AG09309 (cell line): ENCODE measurements at regions not wholly inside any gene's neighbourhood (a gene's known extent, or its start where the extent isn't known, plus 50 kb on each side); places are given as distances from the start of the nearest gene placed in this dataset.

Source experiments
- DNase-seq: peaks from one replicate; pipeline ENCODE4 v3.0.0-alpha.2; 2010; ENCODE audit warnings: low read depth
- H3K4me3 ChIP-seq: 2 replicates; pipeline ENCODE4 v1.5.1; 2011; ENCODE audit warnings: mild to moderate bottlenecking, low read depth, low read length, moderate library complexity; ENCODE audit not compliant: control insufficient read depth
- CTCF ChIP-seq: IDR thresholded peaks from 2 replicates; pipeline ENCODE4 v1.5.1; 2011; ENCODE audit warnings: mild to moderate bottlenecking, low read depth, low read length, inconsistent platforms; ENCODE audit not compliant: insufficient read depth, control insufficient read depth; ENCODE audit errors: missing control alignments

DNA sequence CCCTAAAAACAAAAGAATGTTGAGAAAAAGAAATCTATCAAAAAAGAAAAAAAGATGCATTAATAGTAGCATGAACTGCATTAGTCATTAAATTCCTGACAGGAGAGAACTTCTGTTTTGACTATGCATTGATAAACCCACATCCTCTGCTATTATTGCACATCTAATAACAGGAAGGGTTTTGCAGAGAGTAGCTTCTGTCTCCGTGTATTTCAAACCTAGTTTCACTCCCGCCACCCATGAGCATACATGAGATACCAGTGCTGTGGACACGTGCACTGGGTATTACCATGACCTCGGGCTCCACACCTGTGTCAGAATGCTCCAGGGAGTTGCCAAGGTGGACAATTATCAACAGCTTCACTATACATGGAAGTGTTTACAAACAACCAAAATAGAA, 449.1 kb upstream of the SOX5 start:
- no peak overlapping the region for H3K4me3 ChIP-seq
- no peak for DNase-seq
- TF ChIP-seq CTCF = no peak

DNA sequence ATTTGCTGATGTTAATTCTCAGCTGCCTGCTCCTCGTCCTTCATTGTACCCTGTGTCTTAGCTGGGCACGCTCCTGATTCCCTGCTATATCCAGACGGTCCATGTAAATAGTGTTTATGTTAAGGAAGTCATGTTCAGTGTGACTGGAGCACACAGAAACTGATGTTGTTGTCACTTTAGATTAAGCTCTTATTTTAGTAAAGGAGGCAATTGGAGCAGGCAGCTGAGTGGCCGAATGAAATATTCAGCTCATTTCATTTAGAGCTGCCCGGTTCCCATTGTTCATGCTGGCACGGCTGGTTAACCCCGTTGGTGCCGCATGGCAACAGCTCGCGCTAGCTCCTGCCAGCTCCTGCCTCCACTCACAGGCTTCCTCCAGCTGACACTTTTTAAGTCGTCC, 446.8 kb upstream of the SOX5 start:
- no peak overlapping the region for H3K4me3 ChIP-seq
- DNase-seq = no peak
- TF ChIP-seq CTCF = no peak

DNA sequence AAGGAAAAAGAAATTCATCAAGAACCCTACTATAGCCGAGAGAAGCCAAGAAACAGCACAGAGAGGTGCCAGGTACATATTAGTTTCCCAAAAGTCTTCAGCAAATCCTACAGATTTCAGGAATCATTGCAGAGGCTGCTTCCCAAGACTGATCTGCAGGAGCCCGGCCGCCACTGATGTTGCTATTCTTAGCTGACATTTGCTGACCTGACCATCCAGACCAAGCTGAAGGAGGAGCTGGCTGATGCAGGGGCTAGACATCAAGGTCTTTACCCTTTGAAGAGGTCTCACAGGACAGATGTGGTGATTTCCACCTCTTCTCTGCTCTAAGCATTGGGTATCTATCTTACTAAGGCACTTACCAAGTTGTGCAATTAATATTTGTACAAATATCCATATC, 444.8 kb upstream of the SOX5 start:
- TF ChIP-seq CTCF = no peak
- DNase-seq = no peak
- H3K4me3 ChIP-seq = no peak overlapping the region

GRCh38 chr12:24393071-24393470, 443.6 kb upstream of the SOX5 start:
- no peak for TF ChIP-seq CTCF
- DNase-seq = no peak
- no peak overlapping the region for H3K4me3 ChIP-seq

GRCh38 chr12:24389394-24389793, 439.9 kb upstream of the SOX5 start:
- H3K4me3 ChIP-seq = no peak overlapping the region
- DNase-seq = no peak
- TF ChIP-seq CTCF = no peak

DNA sequence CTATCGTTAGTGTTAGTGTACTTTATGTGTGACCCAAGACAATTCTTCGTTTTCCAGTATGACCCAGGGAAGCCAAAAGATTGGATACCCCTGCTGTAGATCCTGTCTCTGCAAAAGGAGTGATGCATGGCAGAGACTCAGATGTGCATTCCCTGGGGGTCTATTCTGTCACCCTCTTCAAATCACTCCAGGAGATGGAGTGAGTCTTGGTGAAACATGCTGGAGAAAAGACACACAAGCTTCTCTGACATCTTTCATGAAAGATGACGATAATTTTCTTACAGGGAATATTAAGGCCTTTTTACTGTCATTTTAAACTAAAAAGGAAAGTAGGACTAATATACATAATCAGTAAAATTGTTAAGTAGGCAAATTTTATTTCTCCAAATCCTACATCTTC, 437.9 kb upstream of the SOX5 start:
- H3K4me3 ChIP-seq = no peak overlapping the region
- no peak for DNase-seq
- no peak for TF ChIP-seq CTCF

DNA sequence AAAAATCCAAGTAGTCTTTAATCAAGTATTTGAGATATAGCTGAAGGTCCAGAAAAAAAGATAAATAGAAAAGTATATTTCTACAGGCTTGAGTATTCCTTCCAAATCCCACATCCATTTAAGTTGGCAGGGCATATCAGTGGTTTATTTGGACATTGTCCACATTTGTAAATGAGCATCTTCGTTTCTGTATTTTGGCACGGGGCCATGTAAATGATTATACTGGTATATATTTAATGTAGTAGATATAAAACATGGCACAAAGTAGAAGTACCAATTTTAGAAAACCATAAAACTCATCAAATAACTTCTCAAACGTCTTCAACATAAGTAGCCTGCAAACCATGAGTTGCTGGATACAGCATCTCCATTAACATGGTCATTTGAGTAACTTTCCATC, 437.4 kb upstream of the SOX5 start:
- TF ChIP-seq CTCF = no peak
- DNase-seq = no peak
- no peak overlapping the region for H3K4me3 ChIP-seq
